ENCODE measurements at regions not wholly inside any gene's neighbourhood (a gene's known extent, or its start where the extent isn't known, plus 50 kb on each side); places are given as distances from the start of the nearest gene placed in this dataset.

GRCh38 chr6:104411302-104411701 is 448.4 kb downstream of the HACE1 start:
- DNase-seq, result no peak

GRCh38 chr6:104409913-104410312 is 449.8 kb downstream of the HACE1 start:
- peak in 1 of 3 donors; percentile 5 for DNase-seq

DNA sequence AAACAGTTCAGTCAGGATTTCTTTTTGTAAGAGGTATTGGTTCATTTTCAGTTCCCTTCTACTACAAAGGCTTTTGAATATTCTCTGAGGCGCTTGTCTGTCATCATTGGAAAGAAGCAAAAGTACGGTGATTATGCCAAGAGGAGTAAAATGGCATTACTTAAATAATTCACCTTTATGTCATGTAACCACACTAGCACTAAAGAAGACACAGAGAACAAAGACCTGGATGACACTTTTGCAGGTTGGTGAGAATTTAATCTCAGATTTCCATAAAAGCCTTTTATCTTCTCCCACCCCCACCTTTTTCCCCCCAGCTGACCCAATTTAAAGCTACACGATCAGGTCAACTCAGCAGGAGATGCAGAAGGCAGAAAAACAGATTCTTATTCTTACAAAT is 451.8 kb downstream of the HACE1 start:
- DNase-seq, result no peak

GRCh38 chr6:104404377-104404776 is 455.3 kb downstream of the HACE1 start:
- no peak for DNase-seq

DNA sequence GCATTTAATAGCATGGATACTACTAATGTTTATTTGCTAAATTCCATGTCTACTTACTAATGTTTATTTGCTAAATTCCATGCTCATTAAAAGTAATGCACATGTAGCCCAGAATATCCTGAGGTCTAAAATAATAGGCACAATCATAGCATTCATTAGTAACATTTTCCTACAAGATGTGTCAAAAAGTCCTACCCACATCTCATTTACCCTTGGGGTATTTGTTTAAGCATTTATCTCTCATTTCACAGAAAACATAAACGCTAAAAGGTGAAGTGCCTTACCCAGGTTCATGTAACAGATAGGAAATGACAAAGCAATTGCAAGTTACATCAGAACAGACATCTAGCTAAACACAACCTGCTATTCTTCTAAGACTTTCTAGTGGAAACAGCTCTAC is 457.1 kb downstream of the HACE1 start:
- no peak for DNase-seq

DNA sequence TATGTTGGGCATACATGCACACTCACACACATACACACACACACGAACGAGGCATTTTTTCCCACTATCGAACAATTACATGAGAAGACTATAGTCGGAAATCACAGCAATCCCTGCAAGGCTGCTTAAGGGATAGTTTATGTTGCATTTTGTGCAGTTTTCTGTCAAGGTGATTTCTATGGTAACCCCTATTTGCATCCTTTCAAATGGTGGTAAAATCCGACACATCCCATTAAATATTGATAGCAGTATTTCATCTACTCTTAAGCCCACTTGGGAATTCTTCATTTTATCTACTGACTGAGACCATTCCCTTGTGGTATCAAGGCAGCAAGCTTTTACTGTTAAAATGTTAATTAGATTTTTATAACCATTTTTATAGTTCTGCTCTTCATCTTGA is 457.8 kb downstream of the HACE1 start:
- no peak for DNase-seq

- DNase-seq, result no peak
These were observed 458.9 kb downstream of the HACE1 start for GRCh38 chr6:104400844-104401243.

- peak in 1 of 3 donors; percentile 4 for DNase-seq
These were observed 463.6 kb downstream of the HACE1 start for GRCh38 chr6:104396077-104396476.

- DNase-seq, result no peak
These were observed 477.8 kb downstream of the HACE1 start for GRCh38 chr6:104381907-104382306.

DNA sequence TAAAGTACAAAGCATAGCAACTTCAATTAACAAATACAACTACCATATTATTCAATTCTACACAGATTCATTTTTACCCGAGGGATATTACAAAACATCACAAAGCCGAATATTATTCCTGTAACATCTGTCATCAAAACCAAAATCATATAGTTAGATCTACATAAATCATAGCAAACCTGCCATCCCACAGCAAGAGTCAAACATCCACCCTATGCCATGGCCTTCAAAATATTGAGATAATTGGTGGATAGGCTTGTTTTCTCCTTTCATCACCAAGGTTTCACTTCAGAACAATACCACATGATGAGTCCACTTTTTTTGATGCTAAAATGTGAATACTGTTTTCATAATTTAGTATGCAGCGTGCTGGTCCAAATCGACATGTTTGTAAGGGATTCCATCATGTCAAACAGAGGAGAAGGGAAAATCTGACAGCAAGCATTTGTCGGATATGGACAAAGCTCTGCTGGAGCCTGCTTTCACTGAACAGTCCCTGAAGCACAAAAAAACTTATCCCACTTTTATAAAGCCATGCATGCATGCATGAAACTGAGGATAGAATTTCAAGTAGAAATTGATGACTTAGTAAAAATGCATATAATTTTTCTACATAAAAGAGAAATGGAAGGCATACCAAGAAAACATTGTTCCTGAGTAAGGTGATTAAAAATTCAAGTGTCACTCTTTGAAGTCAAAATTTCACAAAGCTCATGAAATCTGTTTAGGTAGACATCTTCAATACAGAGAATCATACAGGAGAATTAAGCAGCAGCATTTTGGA is 494.1 kb downstream of the HACE1 start:
- no peak for DNase-seq

GRCh38 chr6:104357928-104358327 is 501.8 kb downstream of the HACE1 start:
- no peak for DNase-seq

- no peak for DNase-seq
These were observed 503.5 kb downstream of the HACE1 start for GRCh38 chr6:104356197-104356596.

DNA sequence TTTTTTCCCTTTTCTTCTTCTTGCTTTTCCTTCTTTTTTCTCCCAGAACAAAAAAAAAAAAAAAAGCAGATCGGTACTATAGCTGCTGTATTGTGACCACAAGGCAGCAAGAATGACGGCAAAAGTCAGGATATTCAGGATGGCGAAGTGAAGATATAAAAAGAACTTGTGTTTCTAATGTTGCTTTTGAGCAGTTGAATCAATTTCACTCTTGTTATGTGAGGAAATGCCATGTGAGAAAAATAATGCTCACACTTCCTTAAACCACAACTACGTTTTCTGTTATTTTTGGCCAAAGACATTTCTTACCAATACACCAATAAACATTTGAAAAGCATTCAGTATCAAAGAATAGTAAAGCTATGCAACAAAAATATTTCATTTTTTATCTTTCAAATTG is 510.5 kb downstream of the HACE1 start:
- no peak for DNase-seq

DNA sequence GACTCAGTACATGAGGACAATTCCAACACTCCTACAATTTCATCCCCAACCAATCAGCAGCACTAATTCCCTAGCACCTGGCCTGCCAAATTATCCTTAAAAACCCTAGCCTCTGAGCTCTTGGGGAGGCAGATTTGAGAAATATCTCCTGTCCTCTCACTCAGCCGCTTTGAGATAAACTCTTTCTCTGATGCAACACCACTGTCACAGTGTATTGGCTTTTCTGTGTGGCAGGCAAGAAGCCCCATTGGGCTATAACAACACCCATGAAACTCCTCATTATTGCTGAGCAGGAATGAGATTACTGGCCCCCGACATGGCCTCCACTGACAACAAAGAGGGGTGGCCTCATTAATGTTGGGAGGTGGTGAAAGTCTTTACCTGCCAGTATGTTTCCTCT is 515.5 kb downstream of the HACE1 start:
- DNase-seq, result no peak

DNA sequence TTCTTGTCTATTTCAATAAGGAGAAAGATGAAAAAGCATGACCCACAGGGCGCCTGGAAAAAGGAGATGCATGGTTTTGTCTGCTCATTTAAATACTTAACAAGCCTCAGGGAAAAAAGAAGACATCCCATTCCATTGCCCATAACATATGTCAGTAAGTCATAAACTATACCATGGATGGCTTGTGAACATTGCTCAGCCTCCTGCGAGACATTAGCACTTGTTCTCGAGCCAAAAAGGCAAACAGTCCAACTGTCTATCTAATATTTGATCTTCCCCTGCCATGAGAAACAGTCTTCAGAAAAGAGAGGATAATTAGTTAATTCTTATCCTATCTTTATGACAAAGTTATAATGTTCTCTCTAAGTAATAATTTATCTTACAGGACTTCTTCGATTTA is 527.4 kb downstream of the HACE1 start:
- no peak for DNase-seq

DNA sequence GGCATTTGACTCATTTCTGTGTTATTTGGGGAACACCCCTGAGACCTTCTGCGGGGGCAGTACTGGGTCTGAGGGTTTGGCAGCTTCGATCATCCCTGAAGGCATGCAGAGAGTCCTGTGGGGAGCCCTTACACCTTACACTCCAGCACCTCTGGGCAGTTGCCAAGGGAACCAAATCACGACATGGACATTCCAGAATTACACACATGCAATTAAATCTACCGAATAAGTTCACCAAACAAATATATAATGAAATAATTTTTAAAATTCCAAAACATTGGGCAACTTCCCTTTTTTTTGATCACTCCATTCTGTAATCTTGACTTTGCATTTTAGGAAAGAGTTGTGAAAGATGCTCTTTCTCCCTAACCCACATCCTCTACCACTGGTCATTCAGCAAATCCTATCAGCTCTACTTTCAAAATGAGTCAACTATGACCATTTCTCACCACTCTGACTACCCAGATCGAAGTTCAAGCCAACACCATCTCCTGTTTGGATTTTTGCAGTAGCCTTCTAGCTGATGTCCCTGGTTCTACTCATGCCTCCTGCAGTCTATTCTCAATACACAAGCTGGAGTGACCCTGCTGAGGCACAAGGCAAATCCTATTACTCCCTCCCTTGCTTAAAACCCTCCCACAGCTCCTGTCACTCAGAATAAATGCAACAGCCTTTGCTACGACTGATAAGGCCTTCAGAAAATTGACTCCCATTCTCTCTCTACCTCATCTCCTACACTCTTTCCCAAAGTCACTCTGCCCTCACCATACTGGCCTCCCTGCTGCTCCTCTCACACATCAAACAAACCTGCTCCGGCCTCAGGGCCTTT is 533.3 kb downstream of the HACE1 start:
- peak; percentile 43 to 81 (median 77) for DNase-seq

GRCh38 chr6:104325341-104326172 is 534.2 kb downstream of the HACE1 start:
- peak; percentile 33 to 49 (median 35) for DNase-seq

GRCh38 chr6:104324301-104324700 is 535.4 kb downstream of the HACE1 start:
- DNase-seq, result no peak

DNA sequence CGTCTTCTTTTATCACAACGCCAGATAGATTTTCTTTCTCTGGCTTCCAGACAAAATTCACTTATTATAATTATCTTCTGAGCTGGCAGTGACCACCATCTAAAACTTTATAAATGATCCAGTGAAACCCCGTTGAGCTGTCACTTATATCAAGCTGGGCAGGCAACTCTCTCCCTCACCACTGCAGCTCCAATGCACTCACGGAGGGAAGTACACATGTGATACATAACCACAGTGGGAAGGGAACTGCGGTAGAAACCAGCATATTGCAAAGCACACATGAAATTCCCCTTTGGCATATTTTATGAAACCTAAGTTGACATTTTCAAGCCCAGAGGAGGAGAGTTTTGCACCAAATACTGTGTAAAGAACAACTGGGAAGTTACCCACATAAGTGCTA is 536.9 kb downstream of the HACE1 start:
- peak; percentile 54 to 73 (median 57) for DNase-seq

GRCh38 chr6:104321301-104321700 is 538.4 kb downstream of the HACE1 start:
- DNase-seq, result no peak

DNA sequence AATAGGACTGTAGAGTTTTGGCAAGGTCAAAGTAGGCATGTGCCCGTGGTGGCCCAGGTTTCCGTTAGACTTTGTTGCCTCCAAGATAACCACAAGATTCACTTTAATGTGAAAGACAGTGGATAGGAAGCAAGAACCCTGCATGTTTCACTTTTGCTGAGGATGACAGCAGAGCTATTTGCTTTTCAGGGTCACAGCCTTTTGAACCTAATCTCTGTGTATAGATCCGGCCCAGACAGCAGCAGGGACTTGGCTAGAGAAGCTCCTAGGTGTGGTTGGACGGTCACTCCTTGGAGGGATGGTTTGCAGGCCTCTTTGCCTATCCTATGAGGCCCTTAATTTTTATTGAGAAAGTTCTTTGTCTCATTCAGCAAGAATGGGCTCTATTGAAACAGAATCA is 538.8 kb downstream of the HACE1 start:
- DNase-seq, result no peak

DNA sequence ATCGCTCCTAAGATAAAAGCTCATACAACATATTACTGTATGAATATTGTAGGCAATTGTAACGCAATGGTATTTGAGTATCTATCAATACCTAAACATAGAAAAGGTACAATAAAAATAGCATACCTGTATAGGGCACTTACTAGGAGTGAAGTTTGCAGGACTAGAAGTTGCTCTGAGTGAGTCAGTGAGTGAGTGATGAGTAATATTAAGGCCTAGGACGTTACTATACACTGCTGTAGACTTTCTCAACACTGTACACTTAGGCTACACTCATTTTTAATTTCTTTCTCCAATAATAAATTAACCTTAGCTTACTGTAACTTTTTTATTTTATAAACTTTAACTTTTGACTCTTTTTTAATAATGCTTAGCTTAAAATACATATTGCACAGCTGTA is 546.9 kb downstream of the HACE1 start:
- DNase-seq, result no peak

GRCh38 chr6:104306211-104306610 is 553.5 kb downstream of the HACE1 start:
- DNase-seq, result no peak

Data from suppressor macrophage treated with lipopolysaccharide for 1 hour (primary cell).